H9 (cell line): ENCODE measurements at regions not wholly inside any gene's neighbourhood (a gene's known extent, or its start where the extent isn't known, plus 50 kb on each side); places are given as distances from the start of the nearest gene placed in this dataset.

ENCODE experiments used
- DNase-seq: peaks from one replicate; pipeline ENCODE4 v3.0.0-alpha.2; 2017
- H2AFZ ChIP-seq: one replicate; pipeline ENCODE4 v1.6.1; 2013; ENCODE audit warnings: mild to moderate bottlenecking, low read length, control low read depth, moderate library complexity
- H2AK5ac ChIP-seq: 2 replicates; pipeline ENCODE4 v1.6.1; 2013; ENCODE audit warnings: low read length, control low read depth, mixed read lengths; ENCODE audit not compliant: insufficient read length
- H2BK120ac ChIP-seq: one replicate; pipeline ENCODE4 v1.6.1; 2013; ENCODE audit warnings: low read depth, mild to moderate bottlenecking, low read length, control low read depth, inconsistent platforms; ENCODE audit not compliant: poor library complexity, severe bottlenecking
- H2BK12ac ChIP-seq: 2 replicates; pipeline ENCODE4 v1.6.1; 2013; ENCODE audit warnings: low read length, control low read depth, mixed read lengths, low read depth; ENCODE audit not compliant: insufficient read length
- H2BK15ac ChIP-seq: 2 replicates; pipeline ENCODE4 v1.6.1; 2013; ENCODE audit warnings: low read depth, low read length, control low read depth
- H2BK20ac ChIP-seq: one replicate; pipeline ENCODE4 v1.6.1; 2013; ENCODE audit warnings: low read depth, mild to moderate bottlenecking, low read length, control low read depth, inconsistent platforms; ENCODE audit not compliant: poor library complexity, severe bottlenecking
- H2BK5ac ChIP-seq: 2 replicates; pipeline ENCODE4 v1.6.1; 2013; ENCODE audit warnings: low read length, control low read depth, mixed read lengths; ENCODE audit not compliant: insufficient read length
- H3K14ac ChIP-seq: 2 replicates; pipeline ENCODE4 v1.6.1; 2013; ENCODE audit warnings: low read length, control low read depth; ENCODE audit not compliant: insufficient read depth
- H3K18ac ChIP-seq: 2 replicates; pipeline ENCODE4 v1.6.1; 2013; ENCODE audit warnings: low read depth, mild to moderate bottlenecking, mixed read lengths, low read length, control low read depth; ENCODE audit not compliant: insufficient read length
- H3K23ac ChIP-seq: 2 replicates; pipeline ENCODE4 v1.6.1; 2013; ENCODE audit warnings: low read length, control low read depth, mixed read lengths, low read depth; ENCODE audit not compliant: insufficient read length
- H3K23me2 ChIP-seq: 2 replicates; pipeline ENCODE4 v1.6.1; 2013; ENCODE audit warnings: low read depth, mild to moderate bottlenecking, mixed read lengths, low read length, control low read depth; ENCODE audit not compliant: insufficient read length, poor library complexity, severe bottlenecking
- H3K27ac ChIP-seq: 2 replicates; pipeline ENCODE4 v1.5.1; 2013; ENCODE audit warnings: low read length, control low read depth, mixed read lengths, low read depth; ENCODE audit not compliant: insufficient read length
- H3K27me3 ChIP-seq: 2 replicates; pipeline ENCODE4 v1.6.1; 2013; ENCODE audit warnings: low read length, control low read depth, inconsistent platforms; ENCODE audit not compliant: insufficient read depth
- H3K4ac ChIP-seq: 2 replicates; pipeline ENCODE4 v1.6.1; 2013; ENCODE audit warnings: low read depth, mild to moderate bottlenecking, control low read depth, inconsistent platforms, low read length, moderate library complexity
- H3K4me1 ChIP-seq: 2 replicates; pipeline ENCODE4 v1.6.1; 2013; ENCODE audit warnings: low read length, control low read depth, inconsistent platforms; ENCODE audit not compliant: insufficient read depth
- H3K4me2 ChIP-seq: 2 replicates; pipeline ENCODE4 v1.6.1; 2013; ENCODE audit warnings: low read length, control low read depth, mixed read lengths; ENCODE audit not compliant: insufficient read length, insufficient read depth
- H3K56ac ChIP-seq: 2 replicates; pipeline ENCODE4 v1.6.1; 2013; ENCODE audit warnings: low read depth, mild to moderate bottlenecking, mixed read lengths, low read length, control low read depth; ENCODE audit not compliant: insufficient read length
- H3K79me1 ChIP-seq: 2 replicates; pipeline ENCODE4 v1.6.1; 2013; ENCODE audit warnings: low read depth, mild to moderate bottlenecking, moderate library complexity, low read length, control low read depth, inconsistent platforms; ENCODE audit not compliant: insufficient read depth, poor library complexity, severe bottlenecking
- H3K79me2 ChIP-seq: 2 replicates; pipeline ENCODE4 v1.6.1; 2013; ENCODE audit warnings: low read length, control low read depth, inconsistent platforms; ENCODE audit not compliant: insufficient read depth
- H3K9ac ChIP-seq: 2 replicates; pipeline ENCODE4 v1.6.1; 2013; ENCODE audit warnings: low read length, control low read depth, mixed read lengths; ENCODE audit not compliant: insufficient read length; ENCODE audit errors: extremely low read depth
- H3K9me3 ChIP-seq: one replicate; pipeline ENCODE4 v1.6.1; 2013; ENCODE audit warnings: low read depth, low read length, inconsistent platforms; ENCODE audit not compliant: control insufficient read depth
- H3T11ph ChIP-seq: one replicate; pipeline ENCODE4 v1.6.1; 2013; ENCODE audit warnings: mild to moderate bottlenecking, low read length, control low read depth, inconsistent platforms
- H4K20me1 ChIP-seq: one replicate; pipeline ENCODE4 v1.6.1; 2013; ENCODE audit not compliant: control insufficient read depth, insufficient read length, insufficient read depth
- H4K5ac ChIP-seq: 2 replicates; pipeline ENCODE4 v1.6.1; 2013; ENCODE audit warnings: low read depth, mild to moderate bottlenecking, mixed read lengths, low read length, control low read depth; ENCODE audit not compliant: insufficient read length
- H4K8ac ChIP-seq: replicated peaks from 2 replicates; pipeline ENCODE4 v1.6.1; 2013; ENCODE audit warnings: low read length, control low read depth, mixed read lengths, low read depth; ENCODE audit not compliant: insufficient read length
- H4K91ac ChIP-seq: 2 replicates; pipeline ENCODE4 v1.6.1; 2013; ENCODE audit warnings: low read depth, mild to moderate bottlenecking, moderate library complexity, mixed read lengths, low read length, control low read depth; ENCODE audit not compliant: insufficient read length
- H3K27ac Mint-ChIP-seq, 3 experiments: 2 replicates in 2 of 3; 3 replicates in 1 of 3; pipeline ENCODE4 v1.8.0; 2020 to 2021; ENCODE audit warnings: mixed read lengths in 3 of 3, mild to moderate bottlenecking in 1 of 3, moderate library complexity in 1 of 3
- H3K27me3 Mint-ChIP-seq: 2 replicates; pipeline ENCODE4 v1.8.0; 2021; ENCODE audit warnings: low read depth, mild to moderate bottlenecking, moderate library complexity, mixed read lengths
- H3K36me3 Mint-ChIP-seq, 3 experiments: 2 replicates in 2 of 3; 3 replicates in 1 of 3; pipeline ENCODE4 v1.8.0; 2020 to 2021; ENCODE audit warnings: low read depth in 3 of 3, mixed read lengths in 3 of 3; ENCODE audit not compliant: insufficient read depth in 1 of 3
- H3K4me1 Mint-ChIP-seq, 2 experiments: 2 replicates each; pipeline ENCODE4 v1.8.0; 2020; ENCODE audit warnings: mixed read lengths in 2 of 2
- H3K4me3 Mint-ChIP-seq, 2 experiments: 2 replicates in 1 of 2; 3 replicates in 1 of 2; pipeline ENCODE4 v1.8.0; 2020 to 2021; ENCODE audit warnings: mild to moderate bottlenecking in 2 of 2, mixed read lengths in 2 of 2, moderate library complexity in 1 of 2
- H3K9me3 Mint-ChIP-seq, 2 experiments: 2 replicates in 1 of 2; 3 replicates in 1 of 2; pipeline ENCODE4 v1.8.0; 2020; ENCODE audit warnings: mild to moderate bottlenecking in 2 of 2, mixed read lengths in 2 of 2, moderate library complexity in 1 of 2
- CTCF ChIP-seq: fragments of 200-600 bp; sonication (generic); conservative IDR thresholded peaks from 3 replicates; pipeline ENCODE4 v1.8.0; 2021; ENCODE audit warnings: antibody characterized with exemption, mild to moderate bottlenecking
- WGBS: extraction: QIAGEN DNeasy Blood & Tissue Kit; methylation state at CpG from one replicate; pipeline ENCODE4 v1.1.7; 2013; ENCODE audit warnings: missing lambda C conversion rate, low lambda C conversion rate, mixed read lengths; ENCODE audit not compliant: insufficient read length; ENCODE audit errors: extremely low coverage; 5-methylcytosine and 5-hydroxymethylcytosine counted together

DNA sequence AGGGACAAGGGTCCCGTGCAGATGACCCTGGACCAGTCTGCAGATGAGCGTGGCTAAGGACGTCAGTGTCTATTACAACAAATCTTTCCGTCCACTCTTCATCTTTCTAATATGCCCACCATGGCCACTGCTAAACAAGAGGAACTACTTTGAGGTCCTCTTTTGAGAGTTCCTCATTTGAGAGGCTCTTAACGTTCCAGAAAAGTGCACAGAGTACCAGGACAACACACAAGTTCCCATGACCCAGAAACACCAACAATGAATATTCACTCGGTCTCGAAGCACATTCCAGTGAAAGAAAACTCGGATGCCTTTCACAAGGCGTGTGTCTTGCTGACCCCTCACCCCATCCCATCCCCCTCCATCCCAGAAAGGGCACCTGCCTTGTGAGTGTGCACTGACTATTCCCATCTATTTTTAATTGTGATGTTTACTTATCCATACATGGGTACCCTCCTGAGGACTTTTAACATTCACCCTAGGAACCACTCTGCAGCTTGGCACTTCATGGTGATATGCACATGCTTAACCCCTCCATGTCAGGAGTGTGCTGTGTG is 157.0 kb downstream of the SHANK2 start:
- no peaks in the 10 kb centered on the region for H3K79me2 ChIP-seq
- peaks cover 27 to 48% (median 44%) of the 10 kb centered on the region in 3 experiments for H3K36me3 Mint-ChIP-seq
- H3K4me1 Mint-ChIP-seq: 0 out of 4 replicates have a peak, but pooled peaks cover 0 to 2% of the 10 kb centered on the region in 2 experiments
- H3K9ac ChIP-seq: no peak overlapping the region
- no peak for DNase-seq
- H3K9me3 ChIP-seq: no peaks in the 10 kb centered on the region
- no peak overlapping the region for H3K56ac ChIP-seq
- H4K5ac ChIP-seq: no peak overlapping the region
- no peaks in the 10 kb centered on the region for H3K9me3 Mint-ChIP-seq
- H3K27ac ChIP-seq: no peak overlapping the region
- no peak overlapping the region for H2BK120ac ChIP-seq
- H3K14ac ChIP-seq: no peak overlapping the region
- H3K79me1 ChIP-seq: no peaks in the 10 kb centered on the region
- no peak overlapping the region for H4K91ac ChIP-seq
- TF ChIP-seq CTCF: no peak
- H3T11ph ChIP-seq: no peak overlapping the region
- H3K27me3 ChIP-seq: no peaks in the 10 kb centered on the region
- no peaks in the 10 kb centered on the region for H3K23me2 ChIP-seq
- H3K18ac ChIP-seq: no peak overlapping the region
- no peak overlapping the region for H2BK5ac ChIP-seq
- peak overlapping the region in 2 of 3 experiments; percentile 35 to 73; a peak in 1 of 7 replicates for H3K27ac Mint-ChIP-seq
- no peaks in the 10 kb centered on the region for H4K20me1 ChIP-seq
- H3K27me3 Mint-ChIP-seq: no peaks in the 10 kb centered on the region
- H2BK20ac ChIP-seq: no peak overlapping the region
- no peak overlapping the region for H3K23ac ChIP-seq
- H3K4ac ChIP-seq: no peak overlapping the region
- no peak overlapping the region for H4K8ac ChIP-seq
- H3K4me1 ChIP-seq: no peaks in the 10 kb centered on the region
- no peak overlapping the region for H2AFZ ChIP-seq
- no CpG with 5 or more reads among the region's 9 CpGs for WGBS
- H2BK12ac ChIP-seq: no peak overlapping the region
- H3K4me3 Mint-ChIP-seq: no peak overlapping the region
- H2BK15ac ChIP-seq: no peak overlapping the region
- no peak overlapping the region for H2AK5ac ChIP-seq
- no peak overlapping the region for H3K4me2 ChIP-seq
